SKM-1 (cell line): ENCODE measurements at regions not wholly inside any gene's neighbourhood (a gene's known extent, or its start where the extent isn't known, plus 50 kb on each side); places are given as distances from the start of the nearest gene placed in this dataset.
A peak's percentile ranks its signal among the peaks of the same experiment; 100 is the strongest.
"Not testable (repeated sequence)": the region's sequence is repeated elsewhere in the genome, so short reads cannot be mapped to it uniquely, and the experiment has no call there.

Experiments used
- DNase-seq: peaks from one replicate; lab custom pipeline; 2025; ENCODE audit not compliant: unreplicated experiment; lab: John Stamatoyannopoulos, UW

DNA sequence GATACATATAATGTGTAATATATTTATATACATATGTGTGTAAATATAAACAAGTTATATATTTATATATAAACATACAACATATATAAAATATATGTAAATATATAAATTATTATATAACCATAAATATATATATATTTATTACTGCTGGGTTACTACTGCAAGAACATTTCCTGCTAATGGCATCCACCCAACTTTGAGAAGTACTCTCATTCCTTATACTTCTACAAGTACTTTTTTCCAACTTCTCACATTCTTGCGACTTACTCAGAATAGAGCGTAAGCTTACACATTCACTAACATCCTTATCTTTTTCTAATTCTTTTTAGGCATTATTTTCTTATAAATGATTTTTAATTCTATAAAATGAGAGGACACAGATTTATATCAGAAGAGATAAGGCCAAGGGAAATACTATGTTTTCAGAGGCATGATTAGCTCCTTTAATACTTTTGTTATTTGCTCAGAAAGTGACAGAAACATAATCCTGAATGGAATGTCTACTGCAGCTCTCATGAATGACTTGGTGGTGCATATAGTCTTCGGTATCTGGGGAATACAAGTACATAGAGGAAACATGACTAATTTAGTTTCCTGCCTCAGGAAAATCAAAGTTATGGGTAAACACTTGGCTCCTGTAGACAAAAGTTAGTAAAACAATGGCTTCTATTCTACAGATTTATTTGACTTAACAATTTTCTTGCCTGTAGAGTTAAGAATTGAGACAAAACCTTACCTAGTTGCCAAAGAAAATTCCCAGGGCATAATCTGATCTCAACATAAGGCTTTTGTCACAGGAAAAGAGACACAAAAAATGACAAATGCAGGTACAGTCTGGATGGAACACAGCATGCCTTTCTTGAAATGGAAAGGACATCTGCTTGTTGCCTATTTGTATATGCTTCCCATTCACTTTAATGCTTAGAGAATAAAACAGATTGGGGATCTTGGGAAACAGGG, 453.9 kb downstream of the SQOR start:
- no peak for DNase-seq

DNA sequence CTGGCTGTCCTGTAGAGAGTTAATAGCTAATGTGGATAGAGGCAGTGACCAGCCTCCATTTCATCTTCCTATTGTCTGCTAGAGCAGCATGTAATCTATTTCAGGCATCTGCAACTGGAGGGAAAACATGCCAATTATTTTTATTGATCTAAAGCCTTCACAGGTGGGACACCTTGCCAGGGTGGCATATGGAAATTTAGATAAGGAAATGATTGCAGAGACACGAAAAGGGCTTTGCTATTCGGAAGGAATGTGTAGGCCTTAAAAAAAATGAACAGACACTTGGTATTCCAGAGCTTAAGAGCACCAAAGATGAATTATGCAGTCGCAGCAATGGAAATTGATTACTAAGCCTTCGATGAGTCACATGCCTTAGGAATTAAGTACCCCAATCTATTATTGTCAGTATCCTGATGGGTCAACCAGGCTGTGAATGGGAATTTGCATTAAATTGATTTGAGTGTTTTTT, 454.7 kb downstream of the SQOR start:
- DNase-seq = no peak

DNA sequence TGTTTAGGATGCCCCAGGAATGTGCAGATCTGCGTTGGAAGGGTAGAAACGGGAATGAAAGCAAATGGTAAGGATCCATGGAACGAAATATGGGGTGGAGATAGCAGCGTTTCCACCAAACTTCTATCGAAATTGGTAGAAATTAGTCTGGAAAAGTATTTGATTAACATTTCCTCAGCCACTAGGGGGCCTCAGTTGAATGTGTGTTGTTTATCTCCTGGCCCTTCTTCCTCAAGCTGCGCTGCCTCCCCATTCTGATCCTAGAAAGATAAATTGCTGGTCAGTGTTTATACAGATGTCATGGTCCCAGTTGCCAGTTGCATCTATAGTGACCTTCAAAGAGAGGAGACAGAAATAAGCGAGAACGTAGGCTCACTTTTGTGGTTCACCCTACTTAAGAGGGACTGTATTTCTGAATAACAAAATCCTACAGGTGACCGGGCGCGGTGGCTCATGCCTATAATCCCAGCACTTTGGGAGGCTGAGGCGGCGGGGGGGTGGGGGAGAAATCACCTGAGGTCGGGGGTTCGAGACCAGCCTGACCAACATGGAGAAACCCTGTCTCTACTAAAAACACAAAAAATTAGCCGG, 457.1 kb downstream of the SQOR start:
- DNase-seq = peak; percentile 8

DNA sequence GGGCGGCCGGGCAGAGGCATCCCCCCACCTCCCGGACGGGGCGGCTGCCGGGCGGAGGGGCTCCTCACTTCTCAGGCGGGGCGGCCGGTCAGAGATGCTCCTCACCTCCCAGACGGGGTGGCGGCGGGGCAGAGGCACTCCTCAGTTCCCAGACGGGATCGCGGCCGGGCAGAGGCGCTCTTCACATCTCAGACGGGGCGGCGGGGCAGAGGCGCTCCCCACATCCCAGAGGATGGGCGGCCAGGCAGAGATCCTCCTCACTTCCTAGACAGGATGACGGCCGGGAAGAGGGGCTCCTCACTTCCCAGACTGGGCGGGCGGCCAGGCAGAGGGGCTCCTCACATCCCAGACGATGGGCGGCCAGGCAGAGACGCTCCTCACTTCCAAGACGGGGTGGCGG, 463.2 kb downstream of the SQOR start:
- not testable (repeated sequence) for DNase-seq

DNA sequence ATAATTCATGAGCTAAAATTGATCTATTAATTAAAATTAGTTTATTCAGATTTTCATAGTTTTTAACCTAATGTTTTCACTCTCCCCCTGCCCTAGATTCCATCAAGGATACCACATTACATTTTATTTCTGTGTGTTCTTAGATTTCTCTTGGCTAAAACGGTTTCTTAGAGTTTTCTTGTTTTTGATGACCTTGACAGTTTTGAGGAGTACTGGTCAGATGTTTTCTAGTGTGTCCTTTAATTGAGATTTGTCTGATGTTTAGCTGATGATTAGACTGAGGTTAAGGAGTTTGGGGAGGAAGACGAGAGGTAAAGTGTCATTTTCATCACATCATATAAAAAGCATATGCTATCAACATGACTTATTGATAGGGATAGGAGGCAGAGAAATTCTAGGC, 475.9 kb downstream of the SQOR start:
- DNase-seq = no peak

DNA sequence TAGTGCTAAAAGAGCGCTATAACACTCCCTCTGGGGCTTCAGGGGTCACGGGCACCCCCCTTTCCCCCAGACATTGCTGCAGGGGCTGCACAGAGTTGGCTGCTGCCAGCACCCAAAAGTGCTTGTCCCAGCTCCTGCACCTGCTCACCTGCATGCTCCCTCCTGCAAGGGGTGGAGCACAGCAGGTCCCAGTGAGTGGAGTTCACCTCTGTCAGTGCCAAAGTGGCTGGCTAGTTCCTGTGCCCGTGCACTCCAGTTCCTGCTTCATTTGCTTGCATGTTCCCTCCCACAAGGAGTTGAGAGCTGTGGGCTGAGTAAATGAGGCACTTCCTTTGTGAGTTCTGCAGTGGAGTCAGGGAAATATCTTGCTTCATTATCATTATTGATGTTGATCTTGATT, 476.9 kb downstream of the SQOR start:
- no peak for DNase-seq

DNA sequence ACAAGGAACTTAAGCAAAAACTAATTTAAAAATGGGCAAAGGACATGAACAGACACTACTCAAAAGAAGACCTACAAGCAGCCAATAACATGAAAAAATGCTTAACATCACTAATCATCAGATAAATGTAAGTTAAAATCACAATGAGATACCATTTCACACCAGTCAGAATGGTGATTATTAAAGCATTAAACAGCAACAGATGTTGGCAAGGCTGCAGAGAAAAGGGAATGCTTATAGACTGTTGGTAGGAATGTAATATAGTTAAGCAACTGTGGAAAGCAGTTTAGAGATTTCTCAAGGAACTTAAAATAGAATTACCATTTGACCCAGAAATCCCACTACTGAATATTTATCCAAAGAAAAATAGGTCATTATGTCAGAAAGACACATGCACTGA, 482.2 kb downstream of the SQOR start:
- DNase-seq = no peak

DNA sequence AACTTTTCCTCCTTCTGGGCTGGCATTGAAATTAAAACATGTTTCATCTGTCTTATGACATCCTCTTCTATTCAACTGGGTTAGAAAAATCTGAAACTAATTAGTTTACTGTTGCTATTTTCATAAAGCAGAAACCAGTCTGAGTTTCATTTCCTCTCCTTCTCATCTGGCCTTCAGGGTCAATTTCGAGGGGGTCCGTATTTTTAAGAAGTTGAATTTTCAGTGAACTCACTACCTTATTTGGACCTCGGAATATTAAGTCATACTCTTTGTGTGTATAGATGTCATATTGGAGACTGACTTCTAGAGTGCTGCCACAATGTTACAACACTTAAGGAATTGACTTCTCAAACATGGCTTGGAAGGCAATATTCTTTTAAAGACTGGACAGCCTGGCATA, 485.9 kb downstream of the SQOR start:
- no peak for DNase-seq

DNA sequence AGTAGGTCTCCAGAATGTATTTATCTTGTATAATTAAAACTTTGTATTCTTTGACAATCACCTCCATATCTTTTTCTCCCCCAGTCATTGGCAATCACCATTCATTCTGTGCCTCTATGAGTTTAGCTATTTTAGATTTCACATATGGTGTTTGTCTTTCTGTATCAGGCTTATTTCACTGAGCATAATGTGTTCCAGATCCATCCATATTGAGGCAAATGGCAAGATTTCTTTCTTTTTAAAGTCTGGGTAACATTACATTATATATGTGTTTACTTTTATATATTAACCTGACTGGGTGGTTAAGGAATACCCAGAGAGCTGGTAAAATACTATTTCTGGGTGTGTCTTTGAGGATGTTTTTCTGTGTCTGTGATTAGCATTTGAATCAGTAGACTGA, 486.6 kb downstream of the SQOR start:
- DNase-seq = no peak

DNA sequence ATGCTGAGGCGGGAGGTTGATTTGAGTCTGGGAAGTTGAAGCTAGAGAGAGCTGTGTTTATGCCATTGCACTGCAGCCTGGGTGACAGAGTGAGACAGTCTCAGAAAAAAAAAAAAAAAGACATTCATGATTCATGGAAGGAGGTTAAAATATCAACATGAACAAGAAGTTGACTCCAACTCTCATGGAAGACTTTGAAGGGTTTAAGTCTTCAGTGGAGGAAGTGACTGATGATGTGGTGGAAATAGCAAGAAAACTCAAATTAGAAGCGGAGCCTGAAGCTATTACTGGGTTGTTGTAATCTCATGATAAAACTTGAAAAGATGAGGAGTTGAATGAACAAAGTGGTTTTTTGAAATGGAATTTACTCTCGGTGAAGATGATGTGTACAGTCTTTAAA, 491.8 kb downstream of the SQOR start:
- no peak for DNase-seq

DNA sequence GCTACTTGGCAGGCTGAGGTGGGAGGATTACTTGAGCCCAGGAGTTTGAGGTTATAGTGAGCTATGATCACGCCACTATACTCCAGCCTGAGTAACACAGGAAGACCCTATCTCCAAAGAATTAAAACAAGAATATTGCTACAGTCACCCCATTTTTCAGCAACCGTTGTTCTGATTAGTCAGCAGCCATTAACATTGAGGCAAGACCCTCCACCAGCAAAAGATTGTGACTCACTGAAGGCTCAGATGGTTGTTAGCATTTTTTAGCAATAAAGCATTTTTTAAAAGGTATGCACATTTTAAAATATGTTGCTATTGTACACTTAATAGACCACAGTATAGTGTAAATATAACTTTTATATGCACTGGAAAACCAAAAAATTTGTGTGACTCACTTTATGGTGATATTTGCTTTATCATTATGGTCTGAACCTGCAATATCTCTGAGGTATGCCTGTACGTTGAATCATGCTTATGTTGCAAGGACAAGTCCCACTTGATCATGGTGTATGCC, 492.6 kb downstream of the SQOR start:
- no peak for DNase-seq

DNA sequence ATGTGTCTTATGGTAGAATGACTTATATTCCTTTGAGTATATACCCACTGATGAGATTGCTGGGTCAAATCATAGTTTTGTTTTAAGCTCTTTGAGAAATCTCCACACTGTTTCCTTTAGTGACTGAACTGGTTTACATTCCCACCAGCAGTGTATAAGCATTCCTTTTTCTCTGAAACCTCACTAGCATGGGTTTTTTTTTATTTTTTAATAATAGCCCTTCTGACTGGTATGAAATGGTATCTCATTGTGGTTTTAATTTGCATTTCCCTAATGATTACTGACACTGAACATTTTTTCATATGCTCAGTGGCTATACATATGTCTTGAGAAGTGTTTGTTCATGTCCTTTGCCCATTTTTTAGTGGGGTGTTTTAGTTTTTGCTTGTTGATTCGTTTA, 494.3 kb downstream of the SQOR start:
- no peak for DNase-seq

DNA sequence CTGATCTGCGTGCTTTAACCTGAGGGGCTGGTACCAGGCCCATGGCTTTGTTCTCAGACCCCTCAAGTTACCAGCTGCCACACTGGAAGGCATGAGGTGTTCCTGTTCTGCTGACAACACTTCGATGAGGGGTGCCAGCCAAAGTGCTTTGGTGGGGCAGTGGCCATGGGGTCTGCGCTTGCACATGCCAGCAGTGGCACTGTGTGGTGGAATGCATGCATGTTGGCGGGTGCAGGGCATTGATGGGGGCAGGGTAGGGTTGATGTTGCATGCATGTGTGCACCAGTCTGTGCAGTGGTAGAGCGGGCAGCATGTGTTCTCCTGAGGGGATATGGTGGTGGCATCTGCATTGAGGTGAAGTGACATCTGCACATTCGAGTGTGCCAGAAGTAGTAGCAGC, 497.0 kb downstream of the SQOR start:
- no peak for DNase-seq

DNA sequence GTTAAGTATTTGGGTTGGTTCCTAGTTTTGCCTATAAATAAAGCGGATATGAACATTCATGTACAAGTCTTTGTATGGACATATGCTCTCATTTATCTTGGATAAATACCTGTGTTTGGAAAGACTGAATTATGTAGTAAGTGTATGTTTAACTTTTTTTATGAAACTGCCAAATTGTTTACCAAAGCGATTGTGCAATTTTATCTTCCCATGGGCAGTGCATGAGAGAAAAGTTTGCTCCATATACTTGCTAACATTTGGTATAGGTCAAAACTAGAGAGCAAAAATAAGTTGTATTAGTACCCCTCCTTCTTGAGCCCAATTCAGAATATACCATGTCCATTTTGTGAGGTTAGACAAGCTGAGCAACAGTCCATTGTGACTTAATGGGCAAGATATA, 502.6 kb downstream of the SQOR start:
- DNase-seq = no peak

DNA sequence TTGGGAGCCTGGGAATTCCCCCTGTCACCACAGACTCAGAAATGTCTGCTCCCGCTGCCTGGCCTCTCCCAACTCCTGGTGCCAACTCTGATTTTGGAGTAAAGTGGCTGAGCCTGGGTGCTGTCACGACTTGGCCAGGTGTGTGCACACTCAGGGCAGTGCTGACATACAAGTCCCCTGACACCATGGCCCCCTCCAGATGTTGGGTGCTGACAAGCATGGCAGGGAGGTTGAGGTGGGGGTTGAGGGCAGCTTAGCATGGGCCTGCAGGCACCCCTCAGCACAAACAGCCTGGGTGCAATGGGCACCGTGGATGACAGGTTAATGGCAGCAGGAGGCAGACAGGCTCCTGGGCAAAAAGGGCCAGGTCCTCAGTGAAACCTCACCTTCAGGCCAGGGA, 511.2 kb downstream of the SQOR start:
- DNase-seq = no peak

DNA sequence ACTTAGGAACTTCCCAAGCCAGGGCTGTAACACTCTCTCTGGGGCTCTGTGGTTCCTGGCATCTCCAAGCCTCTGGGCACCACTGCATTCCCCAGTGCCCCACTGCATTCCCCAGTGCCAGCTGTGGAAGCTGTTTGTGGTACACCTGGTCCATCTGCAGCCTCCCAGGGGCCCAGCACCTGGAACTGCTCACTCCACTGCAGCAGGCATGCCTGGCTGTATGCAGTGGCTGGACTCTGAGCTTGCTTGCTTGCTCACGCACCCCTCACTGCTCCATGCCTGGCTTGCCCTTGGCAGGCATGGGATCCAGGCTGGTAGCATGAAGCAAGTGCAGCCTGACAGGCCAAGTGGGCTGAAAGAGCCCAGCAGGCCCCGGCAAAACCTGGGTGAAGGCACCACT, 512.1 kb downstream of the SQOR start:
- no peak for DNase-seq

DNA sequence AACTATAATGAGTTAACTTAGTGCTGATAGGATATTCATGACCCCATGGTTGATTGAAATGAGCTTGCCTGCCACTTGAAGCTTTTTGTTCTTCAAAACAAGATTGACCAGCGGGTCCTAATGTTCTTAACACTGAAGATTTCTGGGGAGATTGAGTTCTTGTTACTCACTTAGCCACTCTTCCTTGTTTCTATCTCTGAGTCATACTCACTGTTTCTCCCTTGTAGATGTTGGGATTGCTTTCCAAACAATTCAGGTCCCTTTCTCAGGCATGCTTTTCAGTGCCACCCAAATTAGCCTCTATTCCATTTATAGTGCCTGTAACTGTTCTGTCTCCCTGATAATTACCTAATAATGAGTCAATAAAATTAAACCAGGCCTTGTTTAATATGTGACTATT, 517.0 kb downstream of the SQOR start:
- no peak for DNase-seq

DNA sequence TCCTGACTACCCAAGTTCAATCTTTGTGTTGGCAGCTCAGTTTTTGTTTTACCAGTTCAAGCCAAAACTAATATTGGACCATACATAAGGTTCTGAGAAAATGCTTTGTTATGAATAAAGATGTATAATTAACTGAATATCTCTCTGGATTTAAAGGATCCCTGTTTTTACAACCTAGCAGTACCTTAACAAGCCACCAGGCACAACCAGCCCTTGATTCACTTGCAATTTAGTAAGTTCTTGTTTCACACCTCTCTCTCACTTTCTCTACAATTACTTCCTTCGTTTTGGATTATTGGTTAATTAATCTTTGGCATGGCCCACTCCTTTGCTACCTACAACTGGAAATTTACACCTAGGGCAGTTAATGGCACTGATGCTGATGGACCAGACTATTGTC, 531.9 kb downstream of the SQOR start:
- DNase-seq = no peak

DNA sequence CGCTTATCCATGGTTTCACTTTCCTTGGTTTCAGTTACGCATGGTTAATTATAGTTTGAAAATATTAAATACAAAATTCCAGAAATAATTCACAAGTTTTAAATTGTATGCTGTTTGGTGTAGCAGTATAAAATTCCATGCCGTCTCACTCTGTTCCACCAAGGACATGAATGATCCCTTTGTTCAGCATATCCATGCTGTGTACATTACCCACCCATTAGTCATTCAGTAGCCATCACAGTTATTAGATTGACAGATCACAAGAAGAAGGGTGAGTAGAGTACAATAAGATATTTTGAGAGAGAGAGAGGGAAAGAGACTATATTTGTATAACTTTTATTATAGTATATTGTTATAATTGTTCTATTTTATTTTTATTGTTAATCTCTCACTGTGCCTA, 535.5 kb downstream of the SQOR start:
- DNase-seq = no peak

DNA sequence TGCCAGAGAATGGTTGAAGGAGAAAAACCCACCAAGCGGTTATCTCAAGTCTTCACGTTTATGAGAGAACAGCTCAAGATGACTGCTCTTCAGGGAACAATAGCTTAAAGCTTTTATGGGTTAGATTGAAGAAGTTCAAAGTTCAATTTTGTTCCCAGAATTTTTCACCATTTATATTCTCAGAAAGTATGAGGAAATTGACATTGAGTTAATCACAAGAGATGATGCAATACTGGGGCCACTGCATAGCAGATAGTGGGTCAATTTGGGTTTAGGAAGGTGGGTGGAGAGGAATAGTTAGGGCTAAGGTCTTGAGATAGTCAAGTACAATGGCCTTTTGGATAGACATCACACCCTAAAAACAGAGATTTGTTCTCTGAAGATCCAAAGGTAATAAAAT, 539.3 kb downstream of the SQOR start:
- no peak for DNase-seq

DNA sequence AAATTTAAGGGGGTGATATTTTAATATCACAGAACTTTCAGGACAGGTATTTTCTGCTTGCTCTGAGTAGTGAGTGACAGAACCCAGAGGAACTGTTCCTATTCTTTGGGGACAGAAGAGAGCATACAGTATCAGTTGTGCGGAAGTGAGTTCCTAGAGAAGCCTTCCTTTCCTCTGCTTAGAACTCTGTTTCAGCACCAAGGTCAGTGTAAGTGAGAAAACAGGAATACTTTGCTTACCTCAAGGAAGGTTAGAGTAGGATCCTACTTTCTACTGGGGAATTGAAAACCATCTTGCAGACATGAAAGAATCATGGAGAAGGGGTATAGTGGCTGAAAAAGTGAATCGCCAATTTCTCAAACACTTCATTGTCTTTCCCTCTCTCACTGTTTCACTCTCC, 542.4 kb downstream of the SQOR start:
- no peak for DNase-seq

DNA sequence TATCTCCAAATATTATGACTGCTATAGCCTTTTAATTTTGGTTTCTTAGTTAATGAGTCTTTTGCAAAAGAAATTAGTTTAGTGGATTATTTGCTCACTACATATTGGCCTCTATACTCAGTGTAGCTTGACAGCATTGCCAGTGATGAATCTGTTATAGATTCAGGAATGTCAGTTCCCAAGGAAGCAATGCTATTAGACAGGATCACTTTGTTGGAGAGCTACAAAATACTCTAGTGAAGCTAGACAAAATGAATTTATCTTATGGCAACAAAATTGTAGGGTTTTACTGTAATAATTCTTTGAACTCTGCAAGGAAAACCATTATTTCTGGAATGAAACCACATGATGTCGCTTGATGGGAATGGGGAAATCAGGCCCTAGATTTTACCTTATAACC, 543.3 kb downstream of the SQOR start:
- DNase-seq = no peak
